ENCODE measurements at regions not wholly inside any gene's neighbourhood (a gene's known extent, or its start where the extent isn't known, plus 50 kb on each side); places are given as distances from the start of the nearest gene placed in this dataset.

GRCh38 chr3:127383656-127384179 is 95.9 kb upstream of the PRR20G start:
- DNase-seq (ENCODE audit: extremely low spot score, unreplicated experiment), result no peak
- no peak for TF ChIP-seq CTCF (IDR thresholded peaks at IDR 0.05)
- Mint-ChIP-seq H3K4me1 (ENCODE audit: unreplicated experiment) (no peaks in the 10 kb centered on the region), H3K9me3 (ENCODE audit: unreplicated experiment) (peaks cover 16% of the 10 kb centered on the region), H3K4me3 (ENCODE audit: unreplicated experiment) (no peak overlapping the region), H3K27ac (ENCODE audit: unreplicated experiment) (no peak overlapping the region), H3K36me3 (ENCODE audit: unreplicated experiment) (no peaks in the 10 kb centered on the region), H3K27me3 (ENCODE audit: unreplicated experiment) (peaks cover 14% of the 10 kb centered on the region)

GRCh38 chr3:127377801-127378655 is 90.2 kb upstream of the PRR20G start:
- Mint-ChIP-seq H3K9me3 (ENCODE audit: unreplicated experiment) (peaks cover 10% of the 10 kb centered on the region), H3K27ac (ENCODE audit: unreplicated experiment) (no peak overlapping the region), H3K4me1 (ENCODE audit: unreplicated experiment) (no peaks in the 10 kb centered on the region), H3K27me3 (ENCODE audit: unreplicated experiment) (peaks cover 14% of the 10 kb centered on the region), H3K4me3 (ENCODE audit: unreplicated experiment) (no peak overlapping the region), H3K36me3 (ENCODE audit: unreplicated experiment) (no peaks in the 10 kb centered on the region)
- DNase-seq (ENCODE audit: extremely low spot score, unreplicated experiment), result peak; percentile 77
- no peak for TF ChIP-seq CTCF (IDR thresholded peaks at IDR 0.05)

DNA sequence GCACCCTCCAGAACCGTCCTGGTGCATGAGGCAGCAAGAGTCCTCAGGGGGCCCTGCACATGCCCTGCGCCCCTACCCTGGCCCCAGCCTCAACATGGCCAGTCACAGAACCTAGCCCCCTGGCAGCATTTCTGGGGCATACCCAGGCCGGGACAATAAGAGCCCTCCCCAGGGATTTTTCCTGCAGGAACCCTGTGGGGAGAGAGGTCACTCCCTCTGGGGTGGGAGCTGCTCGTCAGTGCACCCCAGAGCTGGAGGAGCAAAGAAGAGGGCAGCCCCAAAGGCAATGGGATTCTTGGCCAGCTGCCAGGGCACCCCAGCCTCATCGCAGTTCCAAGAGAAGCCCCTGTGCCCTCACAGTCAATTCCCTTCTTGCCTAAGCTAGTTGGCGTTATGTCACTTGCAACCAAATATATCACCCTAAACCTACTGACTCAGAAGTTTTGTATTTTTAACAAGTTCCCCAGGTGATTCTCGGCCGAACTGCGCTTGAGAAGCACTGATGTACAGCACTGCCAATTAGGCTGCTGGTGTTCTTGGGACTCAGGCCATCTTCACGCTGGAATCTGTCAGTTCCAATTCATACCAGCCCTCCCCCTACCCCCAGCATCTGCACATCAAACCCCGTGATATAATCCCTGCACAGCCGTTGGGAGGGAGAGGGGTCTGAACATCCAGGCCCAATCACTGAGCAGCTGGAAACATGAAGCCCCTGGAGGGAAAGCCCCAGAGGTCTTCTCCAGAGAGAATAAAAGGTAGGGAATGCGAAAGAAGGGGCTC is 87.5 kb upstream of the PRR20G start:
- Mint-ChIP-seq H3K9me3 (ENCODE audit: unreplicated experiment) (no peaks in the 10 kb centered on the region), H3K27ac (ENCODE audit: unreplicated experiment) (no peak overlapping the region), H3K4me1 (ENCODE audit: unreplicated experiment) (no peaks in the 10 kb centered on the region), H3K4me3 (ENCODE audit: unreplicated experiment) (no peak overlapping the region), H3K27me3 (ENCODE audit: unreplicated experiment) (peaks cover 5% of the 10 kb centered on the region), H3K36me3 (ENCODE audit: unreplicated experiment) (no peaks in the 10 kb centered on the region)
- TF ChIP-seq CTCF (IDR thresholded peaks at IDR 0.05), result no peak
- peak; percentile 27 for DNase-seq (ENCODE audit: extremely low spot score, unreplicated experiment)

DNA sequence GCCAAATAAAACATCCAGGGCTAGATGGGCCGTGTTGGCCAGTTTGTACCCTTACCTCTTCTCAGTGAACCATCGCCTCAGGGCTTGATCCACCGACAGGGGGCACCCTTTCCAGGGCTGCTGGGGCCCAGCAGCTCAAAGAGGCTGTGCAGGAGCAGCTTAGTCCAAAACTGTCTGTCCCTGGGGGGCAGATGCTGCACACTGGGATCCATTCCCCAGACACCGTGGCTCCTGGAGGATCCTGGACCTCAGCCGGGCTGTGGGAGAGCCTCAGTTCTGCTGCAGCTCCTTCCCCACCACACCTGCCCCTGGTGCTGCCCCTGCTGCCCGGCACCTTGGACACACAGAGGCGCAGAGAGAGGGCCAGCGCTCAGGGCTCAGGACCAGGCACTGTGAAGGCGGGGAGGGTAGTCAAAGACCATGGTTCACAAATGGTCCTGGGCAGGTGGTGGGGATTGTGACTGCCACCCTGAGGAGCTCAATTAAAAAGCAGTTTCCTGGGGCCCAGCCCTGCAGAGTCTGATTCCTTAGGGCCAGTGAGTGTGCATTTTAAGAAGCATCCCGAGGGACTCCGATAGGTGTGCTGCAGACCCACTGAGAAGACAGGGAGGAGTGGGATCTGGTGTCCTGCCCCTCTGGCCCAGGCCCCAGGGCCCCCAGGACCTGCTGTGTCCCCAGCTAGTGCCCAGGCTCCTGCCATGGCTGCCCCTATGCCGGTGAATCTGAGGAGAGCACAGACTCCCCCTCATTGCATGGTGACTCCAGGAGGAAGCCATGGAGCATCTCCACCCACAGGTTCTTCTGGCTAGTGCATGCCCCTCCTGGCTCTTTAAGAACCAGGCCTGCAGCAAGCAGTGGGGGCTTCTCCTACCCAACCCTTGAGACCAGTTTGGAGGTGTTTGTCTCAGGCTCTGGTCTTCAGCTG is 86.5 kb upstream of the PRR20G start:
- Mint-ChIP-seq H3K27ac (ENCODE audit: unreplicated experiment) (no peak overlapping the region), H3K27me3 (ENCODE audit: unreplicated experiment) (peaks cover 7% of the 10 kb centered on the region), H3K4me1 (ENCODE audit: unreplicated experiment) (no peaks in the 10 kb centered on the region), H3K9me3 (ENCODE audit: unreplicated experiment) (no peaks in the 10 kb centered on the region), H3K36me3 (ENCODE audit: unreplicated experiment) (no peaks in the 10 kb centered on the region), H3K4me3 (ENCODE audit: unreplicated experiment) (no peak overlapping the region)
- DNase-seq (ENCODE audit: extremely low spot score, unreplicated experiment), result no peak
- peak; percentile 27 for TF ChIP-seq CTCF (IDR thresholded peaks at IDR 0.05)

All from osteocyte (in vitro differentiated cells).